Upper lobe of right lung (tissue), 1 donor: ENCODE measurements at regions not wholly inside any gene's neighbourhood (a gene's known extent, or its start where the extent isn't known, plus 50 kb on each side); places are given as distances from the start of the nearest gene placed in this dataset.

Experiments used
- ATAC-seq: fragments of 200-7000 bp; cut with Tn5 transposase; one replicate; pipeline ENCODE4 v1.9.1; 2020; ENCODE audit warnings: mild to moderate bottlenecking, moderate library complexity
- DNase-seq: peaks from one replicate; pipeline ENCODE4 v3.0.0-alpha.2; 2020
- H3K27ac ChIP-seq: fragments of 200-600 bp; one replicate; pipeline ENCODE4 v1.8.0; 2022
- H3K27me3 ChIP-seq: fragments of 200-600 bp; one replicate; pipeline ENCODE4 v1.8.0; 2022; ENCODE audit warnings: mild to moderate bottlenecking
- H3K36me3 ChIP-seq: fragments of 200-600 bp; one replicate; pipeline ENCODE4 v1.8.0; 2022
- H3K4me1 ChIP-seq: fragments of 200-600 bp; one replicate; pipeline ENCODE4 v1.8.0; 2022
- H3K4me3 ChIP-seq: fragments of 200-600 bp; one replicate; pipeline ENCODE4 v1.8.0; 2022; ENCODE audit warnings: mild to moderate bottlenecking
- H3K9me3 ChIP-seq: fragments of 200-600 bp; one replicate; pipeline ENCODE4 v1.8.0; 2022
- CTCF ChIP-seq: fragments of 200-600 bp; IDR thresholded peaks from one replicate; pipeline ENCODE4 v1.8.0; 2022; ENCODE audit warnings: antibody characterized with exemption
- intact Hi-C: fragments of 100-400 bp; cut with DNase I; formaldehyde crosslinking; loops from one replicate; pipeline ENCODE4 v1.11.0; 2022
- donor health status: DM: no; HTN: yes; CAD: no; lungs with severe emphysema.

DNA sequence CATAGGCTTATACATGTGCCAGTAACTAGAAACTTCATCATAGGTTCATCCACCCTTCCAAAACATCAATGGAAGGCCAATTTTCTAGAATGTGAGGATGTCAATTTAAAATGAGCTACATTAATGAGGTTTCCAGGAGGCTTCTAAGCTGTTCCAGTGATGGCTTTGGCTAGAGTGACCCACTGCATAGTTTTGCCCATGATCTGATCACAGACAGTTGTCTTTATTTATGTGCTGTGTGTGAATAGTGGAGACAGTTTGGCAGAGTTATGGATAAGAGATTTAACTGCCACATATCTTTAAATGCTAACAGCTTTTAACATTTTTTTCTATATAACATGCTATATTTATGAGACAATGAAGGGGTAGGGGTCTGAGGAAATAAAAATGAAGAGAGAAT, 139.0 kb upstream of the ZNF462 start:
- Histone ChIP-seq H3K27me3 (no peaks in the 10 kb centered on the region), H3K9me3 (no peaks in the 10 kb centered on the region), H3K27ac (no peak overlapping the region), H3K36me3 (no peaks in the 10 kb centered on the region), H3K4me1 (no peaks in the 10 kb centered on the region), H3K4me3 (no peak overlapping the region)
- TF ChIP-seq CTCF = no peak
- ATAC-seq = no peak
- DNase-seq = no peak
- intact Hi-C loops = no loop called here

DNA sequence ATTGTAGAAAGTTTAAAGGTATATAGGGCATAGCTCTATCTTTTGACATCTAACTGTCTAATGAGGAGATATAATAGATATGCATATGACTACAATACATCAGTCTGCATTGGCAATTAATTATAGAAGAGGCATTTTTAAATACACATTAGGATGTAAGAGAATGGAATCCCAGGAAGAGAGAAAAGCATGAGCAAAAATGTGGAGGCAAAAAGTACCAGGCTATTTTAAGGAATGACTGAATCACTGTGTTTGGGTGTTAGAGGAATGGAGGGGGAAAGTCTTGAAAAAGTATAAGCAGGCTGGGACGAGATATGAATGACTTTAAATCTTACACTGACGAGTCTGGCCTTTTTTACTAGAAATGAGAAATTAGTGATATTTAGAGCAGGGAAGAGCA, 138.4 kb upstream of the ZNF462 start:
- ATAC-seq (no peak), DNase-seq (no peak)
- H3K4me1 ChIP-seq = no peaks in the 10 kb centered on the region
- H3K9me3 ChIP-seq = no peaks in the 10 kb centered on the region
- H3K36me3 ChIP-seq = no peaks in the 10 kb centered on the region
- no peak overlapping the region for H3K27ac ChIP-seq
- TF ChIP-seq CTCF = no peak
- H3K27me3 ChIP-seq = no peaks in the 10 kb centered on the region
- intact Hi-C loops = no loop called here
- no peak overlapping the region for H3K4me3 ChIP-seq

GRCh38 chr9:106726070-106726815, 136.7 kb upstream of the ZNF462 start:
- no peaks in the 10 kb centered on the region for H3K9me3 ChIP-seq
- H3K4me3 ChIP-seq = no peak overlapping the region
- DNase-seq (no peak), ATAC-seq (peak; percentile 47)
- H3K4me1 ChIP-seq = no peaks in the 10 kb centered on the region
- no peak for TF ChIP-seq CTCF
- intact Hi-C loops = no loop called here
- no peak overlapping the region for H3K27ac ChIP-seq
- no peaks in the 10 kb centered on the region for H3K27me3 ChIP-seq
- H3K36me3 ChIP-seq = no peaks in the 10 kb centered on the region

- intact Hi-C loops = no loop called here
- Histone ChIP-seq H3K4me1 (no peaks in the 10 kb centered on the region), H3K4me3 (no peak overlapping the region), H3K36me3 (no peaks in the 10 kb centered on the region), H3K9me3 (no peaks in the 10 kb centered on the region), H3K27me3 (no peaks in the 10 kb centered on the region), H3K27ac (no peak overlapping the region)
- ATAC-seq (no peak), DNase-seq (no peak)
- no peak for TF ChIP-seq CTCF
These were observed 135.0 kb upstream of the ZNF462 start for GRCh38 chr9:106727969-106728368.

DNA sequence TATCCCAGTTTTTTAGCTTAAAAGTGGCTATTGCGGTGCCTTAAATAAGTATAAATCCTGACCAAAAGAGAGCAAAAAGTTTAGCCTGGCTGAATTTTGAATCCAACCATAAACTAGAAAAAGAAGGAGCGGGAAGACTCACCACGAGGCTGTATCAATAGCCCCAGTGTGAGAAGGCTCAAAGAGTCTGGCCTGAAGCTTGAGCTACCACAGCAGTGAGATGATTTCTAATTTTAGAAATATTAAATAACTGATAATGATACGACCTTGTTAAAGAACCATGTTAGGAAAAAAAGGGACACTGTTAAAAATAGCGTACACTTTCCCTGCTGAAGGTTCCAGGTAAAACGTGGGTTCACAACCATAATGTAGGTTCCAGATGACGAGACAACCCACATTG, 134.1 kb upstream of the ZNF462 start:
- TF ChIP-seq CTCF = no peak
- intact Hi-C loops = no loop called here
- Histone ChIP-seq H3K9me3 (no peaks in the 10 kb centered on the region), H3K4me1 (no peaks in the 10 kb centered on the region), H3K27ac (no peak overlapping the region), H3K27me3 (no peaks in the 10 kb centered on the region), H3K36me3 (no peaks in the 10 kb centered on the region), H3K4me3 (no peak overlapping the region)
- ATAC-seq (no peak), DNase-seq (no peak)

- Histone ChIP-seq H3K4me1 (no peaks in the 10 kb centered on the region), H3K9me3 (no peaks in the 10 kb centered on the region), H3K27me3 (no peaks in the 10 kb centered on the region), H3K27ac (no peak overlapping the region), H3K4me3 (no peak overlapping the region), H3K36me3 (no peaks in the 10 kb centered on the region)
- no peak for ATAC-seq
- intact Hi-C loops = no loop called here
- no peak for TF ChIP-seq CTCF
- no peak for DNase-seq
These were observed 131.1 kb upstream of the ZNF462 start for GRCh38 chr9:106731910-106732309.
